Stimulated activated naive CD4-positive, alpha-beta T cell treated with Interleukin-2 at 50 U/mL for 16 hours (primary cell): ENCODE measurements at regions not wholly inside any gene's neighbourhood (a gene's known extent, or its start where the extent isn't known, plus 50 kb on each side); places are given as distances from the start of the nearest gene placed in this dataset.

ENCODE experiments used
- DNase-seq: peaks from one replicate; lab custom pipeline; 2025; lab: John Stamatoyannopoulos, UW

- DNase-seq: no peak
Observed at GRCh38 chr12:24080465-24080864, 131.0 kb upstream of the SOX5 start.

- DNase-seq: no peak
Observed at GRCh38 chr12:24079083-24079482, 129.6 kb upstream of the SOX5 start.

- DNase-seq: no peak
Observed at GRCh38 chr12:24078318-24078765, 128.9 kb upstream of the SOX5 start.

- no peak for DNase-seq
Observed at GRCh38 chr12:24077161-24077560, 127.7 kb upstream of the SOX5 start.

- DNase-seq: no peak
Observed at GRCh38 chr12:24075650-24076049, 126.2 kb upstream of the SOX5 start.

GRCh38 chr12:24073170-24073810, 123.8 kb upstream of the SOX5 start:
- no peak for DNase-seq

GRCh38 chr12:24072302-24072701, 122.8 kb upstream of the SOX5 start:
- DNase-seq: no peak

GRCh38 chr12:24071842-24072241, 122.4 kb upstream of the SOX5 start:
- no peak for DNase-seq

GRCh38 chr12:24069532-24070395, 120.3 kb upstream of the SOX5 start:
- DNase-seq: no peak

GRCh38 chr12:24066865-24067264, 117.4 kb upstream of the SOX5 start:
- DNase-seq: no peak

GRCh38 chr12:24066097-24066496, 116.6 kb upstream of the SOX5 start:
- DNase-seq: no peak

- DNase-seq: no peak
Observed at GRCh38 chr12:24062642-24063245, 113.3 kb upstream of the SOX5 start.

GRCh38 chr12:24060089-24060488, 110.6 kb upstream of the SOX5 start:
- no peak for DNase-seq

GRCh38 chr12:24057920-24058476, 108.5 kb upstream of the SOX5 start:
- no peak for DNase-seq

- no peak for DNase-seq
Observed at GRCh38 chr12:24055747-24056146, 106.3 kb upstream of the SOX5 start.

GRCh38 chr12:24054416-24054815, 104.9 kb upstream of the SOX5 start:
- DNase-seq: no peak

GRCh38 chr12:24049728-24050127, 100.3 kb upstream of the SOX5 start:
- DNase-seq: no peak

- DNase-seq: no peak
Observed at GRCh38 chr12:24049101-24049500, 99.6 kb upstream of the SOX5 start.

- DNase-seq: no peak
Observed at GRCh38 chr12:24048446-24048845, 99.0 kb upstream of the SOX5 start.

- DNase-seq: no peak
Observed at GRCh38 chr12:24047326-24047725, 97.9 kb upstream of the SOX5 start.

- DNase-seq: no peak
Observed at GRCh38 chr12:24045816-24046257, 96.4 kb upstream of the SOX5 start.

- DNase-seq: no peak
Observed at GRCh38 chr12:24044941-24045703, 95.7 kb upstream of the SOX5 start.
